K562 (cell line): ENCODE measurements at regions not wholly inside any gene's neighbourhood (a gene's known extent, or its start where the extent isn't known, plus 50 kb on each side); places are given as distances from the start of the nearest gene placed in this dataset.

Experiments
- ATAC-seq: fragments of 200-7000 bp; cut with Tn5 transposase; 3 replicates; pipeline ENCODE4 v1.9.1; 2020; ENCODE audit warnings: moderate library complexity
- BruUV-seq: library from RNA; stranded (reverse); fragments of 400-500 nt; replicated peaks from 2 replicates; lab custom pipeline; 2021; lab: Mats Ljungman, UMichigan
- CTCF ChIA-PET: fragments of 300-600 bp; formaldehyde crosslinking; extraction: SDS; loops from one replicate; lab custom pipeline; 2021; ENCODE audit warnings: low intra/inter-chr PET ratio; lab: Yijun Ruan, JAX
- POLR2A ChIA-PET: fragments of 300-600, 350-650 bp; sonication (Branson Sonifier 250); formaldehyde crosslinking; extraction: SDS; loops from one replicate; lab custom pipeline; 2021; ENCODE audit warnings: antibody characterized with exemption, inconsistent platforms; lab: Yijun Ruan, JAX
- DNase-seq, 4 experiments: peaks; one replicate each; pipeline versions ENCODE4 v3.0.0 to v3.0.0-alpha.2; 2011 to 2018; ENCODE audit warnings: low spot score in 3 of 4, mixed read lengths in 3 of 4; ENCODE audit errors: extremely low read depth in 1 of 4
- FAIRE-seq: peaks from 2 replicates; lab custom pipeline; 2011; peaks lifted over from hg19 to GRCh38; lab: Jason Lieb, UNC
- H2AFZ ChIP-seq: 2 replicates; pipeline ENCODE4 v1.6.0; 2011; ENCODE audit warnings: low read depth, low read length, control low read depth, inconsistent platforms
- H3K27ac ChIP-seq: fragments of 200-600 bp; 3 replicates; pipeline ENCODE4 v1.8.0; 2011; ENCODE audit warnings: low read depth, mild to moderate bottlenecking, control low read depth, inconsistent platforms, low read length, moderate library complexity, mixed read lengths; ENCODE audit errors: extremely low read depth
- H3K27me3 ChIP-seq, 2 experiments: fragments of 300-600 bp in 1 of 2; 2 replicates in 1 of 2; 3 replicates in 1 of 2; pipeline versions ENCODE4 v1.6.0 to v1.8.0; 2011; ENCODE audit warnings: inconsistent platforms in 2 of 2, low read length in 2 of 2, mild to moderate bottlenecking in 1 of 2, mixed read lengths in 1 of 2, moderate library complexity in 1 of 2; ENCODE audit not compliant: control insufficient read depth in 2 of 2, insufficient read depth in 2 of 2
- H3K36me3 ChIP-seq: fragments of 300-600 bp; 3 replicates; pipeline ENCODE4 v1.8.0; 2011; ENCODE audit warnings: mild to moderate bottlenecking, low read length, inconsistent platforms; ENCODE audit not compliant: control insufficient read depth, insufficient read depth
- H3K4me1 ChIP-seq, 2 experiments: fragments of 200-600 bp in 1 of 2; replicated peaks in 1 of 2; 2 replicates in 1 of 2; 3 replicates in 1 of 2; pipeline versions ENCODE4 v1.5.1 to v1.8.0; 2011; ENCODE audit warnings: inconsistent platforms in 2 of 2, low read length in 2 of 2, mild to moderate bottlenecking in 1 of 2, mixed read lengths in 1 of 2, moderate library complexity in 1 of 2; ENCODE audit not compliant: control insufficient read depth in 2 of 2, insufficient read depth in 2 of 2
- H3K4me2 ChIP-seq: 2 replicates; pipeline ENCODE4 v1.6.1; 2011; ENCODE audit warnings: low read length, control low read depth, inconsistent platforms, mixed read lengths; ENCODE audit not compliant: insufficient read depth
- H3K4me3 ChIP-seq: fragments of 200-600 bp; sonication (generic), shearing (Covaris generic); 2 replicates; pipeline ENCODE4 v1.5.1; 2016; ENCODE audit warnings: control low read depth, inconsistent platforms
- H3K79me2 ChIP-seq: fragments of 200-600 bp; 3 replicates; pipeline ENCODE4 v1.8.0; 2011; ENCODE audit warnings: low read length, inconsistent platforms; ENCODE audit not compliant: control insufficient read depth, insufficient read depth
- H3K9ac ChIP-seq, 2 experiments: 2 replicates each; pipeline versions ENCODE4 v1.6.0 to v1.6.1; 2011; ENCODE audit warnings: low read depth in 2 of 2, low read length in 2 of 2, control low read depth in 1 of 2, inconsistent platforms in 1 of 2, mild to moderate bottlenecking in 1 of 2, mixed read lengths in 1 of 2; ENCODE audit not compliant: insufficient read depth in 1 of 2
- H3K9me1 ChIP-seq: one replicate; pipeline ENCODE4 v1.6.0; 2011; ENCODE audit warnings: inconsistent platforms, mild to moderate bottlenecking, low read length, moderate library complexity; ENCODE audit not compliant: control insufficient read depth, insufficient read depth
- H3K9me3 ChIP-seq: replicated peaks from 2 replicates; pipeline ENCODE4 v1.5.1; 2011; ENCODE audit warnings: low read depth, low read length, inconsistent platforms; ENCODE audit not compliant: control insufficient read depth, insufficient read depth
- H4K20me1 ChIP-seq: replicated peaks from 2 replicates; pipeline ENCODE4 v1.6.1; 2011; ENCODE audit warnings: low read length, inconsistent platforms, mixed read lengths; ENCODE audit not compliant: control insufficient read depth, insufficient read depth
- ATF3 ChIP-seq, 2 experiments: fragments of 450-650 bp in 1 of 2; sonication (generic) in 1 of 2; formaldehyde crosslinking in 1 of 2; IDR thresholded peaks in 1 of 2; conservative IDR thresholded peaks in 1 of 2; 2 replicates each; pipeline versions ENCODE4 v1.6.1 to v1.8.1; 2016 to 2023; ENCODE audit warnings: mild to moderate bottlenecking in 2 of 2, moderate library complexity in 2 of 2, inconsistent platforms in 1 of 2, missing genetic modification reagents in 1 of 2
- BCLAF1 ChIP-seq, 2 experiments: fragments of 450-650 bp in 1 of 2; IDR thresholded peaks; 2 replicates each; pipeline ENCODE4 v1.6.1; 2011 to 2017; ENCODE audit warnings: low read depth in 2 of 2, antibody characterized with exemption in 1 of 2, borderline replicate concordance in 1 of 2, low read length in 1 of 2, mild to moderate bottlenecking in 1 of 2, mixed read lengths in 1 of 2; ENCODE audit not compliant: control insufficient read depth in 1 of 2
- CHCHD3 ChIP-seq: fragments of 250-450 bp; sonication (Bioruptor Pico); IDR thresholded peaks from 2 replicates; pipeline ENCODE4 v2.1.2; 2022; ENCODE audit warnings: mild to moderate bottlenecking
- CXXC5 ChIP-seq: fragments of 250-450 bp; sonication (Bioruptor Pico); IDR thresholded peaks from 2 replicates; pipeline ENCODE4 v1.8.0; 2022; ENCODE audit warnings: inconsistent platforms, mild to moderate bottlenecking, moderate library complexity
- ETV1 ChIP-seq: fragments of 450-650 bp; conservative IDR thresholded peaks from 2 replicates; pipeline ENCODE4 v1.6.1; 2016; ENCODE audit warnings: missing genetic modification characterization, control low read depth, low read depth, missing compliant biosample characterization
- HDAC1 ChIP-seq, 2 experiments: fragments of 450-650 bp; IDR thresholded peaks; 2 replicates each; pipeline ENCODE4 v1.6.1; 2016 to 2017; ENCODE audit warnings: inconsistent platforms in 1 of 2, mild to moderate bottlenecking in 1 of 2, moderate library complexity in 1 of 2
- PHB2 ChIP-seq: fragments of 450-650 bp; IDR thresholded peaks from 2 replicates; pipeline ENCODE4 v1.6.1; 2017; ENCODE audit warnings: low read depth
- RBM34 ChIP-seq: fragments of 200-400 bp; formaldehyde crosslinking; IDR thresholded peaks from 2 replicates; pipeline ENCODE4 v1.6.1; 2018; ENCODE audit warnings: low read length, borderline replicate concordance; ENCODE audit not compliant: insufficient read depth
- SIN3B ChIP-seq: fragments of 450-650 bp; IDR thresholded peaks from 2 replicates; pipeline ENCODE4 v1.6.1; 2017; ENCODE audit warnings: low read depth, mild to moderate bottlenecking, moderate library complexity
- SP1 ChIP-seq: sonication (generic); formaldehyde crosslinking; IDR thresholded peaks from 2 replicates; pipeline ENCODE4 v1.8.1; 2022; ENCODE audit warnings: mild to moderate bottlenecking, missing genetic modification reagents
- ZFP30 ChIP-seq: fragments of 250-450 bp; sonication (Bioruptor Pico); IDR thresholded peaks from 2 replicates; pipeline ENCODE4 v1.8.0; 2022; ENCODE audit warnings: moderate library complexity, mild to moderate bottlenecking, inconsistent platforms, borderline replicate concordance
- ZHX1 ChIP-seq: fragments of 150-350 bp; conservative IDR thresholded peaks from 2 replicates; pipeline ENCODE4 v1.6.1; 2014; ENCODE audit warnings: low read length
- WGBS: fragments of 100-300 bp; shearing (Covaris generic); methylation state at CpG from one replicate; pipeline ENCODE4 v1.1.6; 2016; ENCODE audit warnings: low coverage, mixed read lengths; ENCODE audit not compliant: insufficient coverage; ENCODE audit errors: missing lambda C conversion rate; 5-methylcytosine and 5-hydroxymethylcytosine counted together
- in situ Hi-C: fragments of 300-500 bp; cut with MboI; formaldehyde crosslinking; loops from 4 replicates; pipeline ENCODE4 v1.15.0; 2018; ENCODE audit warnings: inconsistent platforms, mixed read lengths
- intact Hi-C: fragments of 100-400 bp; cut with micrococcal nuclease; formaldehyde crosslinking; loops from 2 replicates; pipeline ENCODE4 v1.14.2; 2022

- TF ChIP-seq ATF3 (IDR thresholded peaks at IDR 0.05) (no peak), ATF3 (CRISPR knock-in tag; conservative IDR thresholded peaks at IDR 0.05) (no peak), CXXC5 (CRISPR knock-in tag) (no peak), PHB2 (no peak), ETV1 (no peak), HDAC1 (IDR thresholded peaks at IDR 0.05) (no peak), SP1 (no peak), CHCHD3 (no peak), RBM34 (no peak), ZHX1 (no peak), ZFP30 (CRISPR knock-in tag) (no peak), BCLAF1 (IDR thresholded peaks at IDR 0.05; ENCODE audit: borderline replicate concordance in 1 of 2, control insufficient read depth in 1 of 2, low read depth in 2 of 2, low read length in 1 of 2) (no peak), SIN3B (no peak)
- Histone ChIP-seq H3K4me1 (no peaks in the 10 kb centered on the region), H2AFZ (no peak overlapping the region), H3K79me2 (no peaks in the 10 kb centered on the region), H4K20me1 (no peaks in the 10 kb centered on the region), H3K9me1 (no peaks in the 10 kb centered on the region), H3K9me3 (no peaks in the 10 kb centered on the region), H3K27ac (no peak overlapping the region), H3K4me3 (no peak overlapping the region), H3K27me3 (no peaks in the 10 kb centered on the region), H3K9ac (no peak overlapping the region), H3K36me3 (no peaks in the 10 kb centered on the region), H3K4me2 (no peak overlapping the region)
- intact Hi-C loops (no loop called here), in situ Hi-C loops (no loop called here)
- 0% methylated on average over 5 of the region's 5 CpGs for WGBS
- FAIRE-seq (no peak), ATAC-seq (no peak), DNase-seq (no peak)
- CTCF ChIA-PET = no interaction called here
- POLR2A ChIA-PET = no interaction called here
- BruUV-seq = no TSS peak
These were observed 718.0 kb upstream of the CDH10 start for GRCh38 chr5:25362799-25363198.
